Brain microvascular endothelial cell (primary cell): ENCODE measurements at regions not wholly inside any gene's neighbourhood (a gene's known extent, or its start where the extent isn't known, plus 50 kb on each side); places are given as distances from the start of the nearest gene placed in this dataset.

Experiments used
- DNase-seq: peaks from one replicate; pipeline ENCODE4 v3.0.0-alpha.2; 2020
- H3K27ac ChIP-seq: fragments of 250-450 bp; sonication (Bioruptor Pico); 2 replicates; pipeline ENCODE4 v1.5.1; 2020; ENCODE audit warnings: mild to moderate bottlenecking, moderate library complexity
- H3K27me3 ChIP-seq: fragments of 250-450 bp; sonication (Bioruptor Pico); replicated peaks from 2 replicates; pipeline ENCODE4 v1.5.1; 2020; ENCODE audit warnings: mild to moderate bottlenecking
- H3K36me3 ChIP-seq: fragments of 250-450 bp; sonication (Bioruptor Pico); replicated peaks from 2 replicates; pipeline ENCODE4 v1.5.1; 2020; ENCODE audit warnings: mild to moderate bottlenecking
- H3K4me3 ChIP-seq: 2 replicates; pipeline ENCODE4 v1.5.1; 2011; ENCODE audit warnings: low read depth, mild to moderate bottlenecking, control low read depth, low read length, moderate library complexity
- in situ Hi-C: cut with HindIII; loops from 2 replicates; pipeline ENCODE4 v1.10.0; 2017; ENCODE audit warnings: low sequenced_read_pairs, low pct_ligation_motif_present
- TF ChIP-seq, protein P1 (sequence below): IDR thresholded peaks from 2 replicates; pipeline ENCODE4 v1.5.1; 2011; ENCODE audit warnings: low read depth, mild to moderate bottlenecking, moderate library complexity, low read length, control low read depth, inconsistent platforms; ENCODE audit errors: missing control alignments

DNA sequence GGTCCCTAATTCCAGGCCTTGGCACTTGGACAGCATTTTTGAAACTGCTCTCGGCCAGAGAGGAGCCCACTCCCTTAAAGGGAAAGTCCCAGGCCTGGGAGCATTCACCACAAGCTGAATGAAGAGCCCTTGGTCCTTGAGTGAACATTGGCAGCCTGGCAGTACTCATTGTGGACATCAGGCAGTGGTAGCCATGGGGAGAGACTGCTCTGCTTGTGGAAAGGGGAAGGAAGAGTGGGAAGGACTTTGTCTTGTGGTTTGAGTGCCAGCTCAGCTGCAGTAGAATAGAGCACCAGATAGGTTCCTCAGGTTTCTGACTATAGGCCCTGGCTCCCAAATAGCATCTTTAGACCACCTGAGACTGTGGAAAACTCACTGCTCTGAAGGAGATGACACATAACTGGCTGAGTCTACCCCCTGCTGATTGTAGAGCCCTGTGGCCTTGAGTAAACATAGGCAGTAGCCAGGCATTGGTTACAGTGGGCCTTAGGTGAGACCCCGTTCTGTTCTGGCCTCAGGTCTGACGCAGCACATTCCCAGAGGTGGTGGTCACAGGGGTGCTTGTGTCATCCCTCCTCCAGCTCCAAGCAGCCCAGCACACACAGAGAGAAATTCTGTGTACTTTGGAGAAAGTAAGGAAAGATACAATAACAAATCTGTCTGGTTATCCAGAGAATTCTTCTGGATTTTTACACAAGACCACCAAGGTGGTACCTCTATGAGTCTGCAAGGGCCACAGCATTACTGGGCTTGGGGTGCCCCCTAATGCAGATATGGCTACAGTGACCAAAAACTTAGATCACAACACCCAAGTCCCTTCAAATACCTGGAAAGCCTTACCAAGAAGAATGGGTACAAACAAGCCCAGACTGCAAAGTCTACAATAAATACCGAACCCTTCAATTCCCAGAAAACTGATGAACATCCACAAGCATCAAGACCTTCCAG lies 153.8 kb downstream of the GNAI1 start:
- Histone ChIP-seq H3K27ac (peak overlapping the region; percentile 66), H3K36me3 (no peaks in the 10 kb centered on the region), H3K4me3 (no peak overlapping the region), H3K27me3 (no peaks in the 10 kb centered on the region)
- in situ Hi-C loops: no loop called here
- TF ChIP-seq, protein P1, sequence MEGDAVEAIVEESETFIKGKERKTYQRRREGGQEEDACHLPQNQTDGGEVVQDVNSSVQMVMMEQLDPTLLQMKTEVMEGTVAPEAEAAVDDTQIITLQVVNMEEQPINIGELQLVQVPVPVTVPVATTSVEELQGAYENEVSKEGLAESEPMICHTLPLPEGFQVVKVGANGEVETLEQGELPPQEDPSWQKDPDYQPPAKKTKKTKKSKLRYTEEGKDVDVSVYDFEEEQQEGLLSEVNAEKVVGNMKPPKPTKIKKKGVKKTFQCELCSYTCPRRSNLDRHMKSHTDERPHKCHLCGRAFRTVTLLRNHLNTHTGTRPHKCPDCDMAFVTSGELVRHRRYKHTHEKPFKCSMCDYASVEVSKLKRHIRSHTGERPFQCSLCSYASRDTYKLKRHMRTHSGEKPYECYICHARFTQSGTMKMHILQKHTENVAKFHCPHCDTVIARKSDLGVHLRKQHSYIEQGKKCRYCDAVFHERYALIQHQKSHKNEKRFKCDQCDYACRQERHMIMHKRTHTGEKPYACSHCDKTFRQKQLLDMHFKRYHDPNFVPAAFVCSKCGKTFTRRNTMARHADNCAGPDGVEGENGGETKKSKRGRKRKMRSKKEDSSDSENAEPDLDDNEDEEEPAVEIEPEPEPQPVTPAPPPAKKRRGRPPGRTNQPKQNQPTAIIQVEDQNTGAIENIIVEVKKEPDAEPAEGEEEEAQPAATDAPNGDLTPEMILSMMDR: peak; percentile 36
- DNase-seq: peak; percentile 98

DNA sequence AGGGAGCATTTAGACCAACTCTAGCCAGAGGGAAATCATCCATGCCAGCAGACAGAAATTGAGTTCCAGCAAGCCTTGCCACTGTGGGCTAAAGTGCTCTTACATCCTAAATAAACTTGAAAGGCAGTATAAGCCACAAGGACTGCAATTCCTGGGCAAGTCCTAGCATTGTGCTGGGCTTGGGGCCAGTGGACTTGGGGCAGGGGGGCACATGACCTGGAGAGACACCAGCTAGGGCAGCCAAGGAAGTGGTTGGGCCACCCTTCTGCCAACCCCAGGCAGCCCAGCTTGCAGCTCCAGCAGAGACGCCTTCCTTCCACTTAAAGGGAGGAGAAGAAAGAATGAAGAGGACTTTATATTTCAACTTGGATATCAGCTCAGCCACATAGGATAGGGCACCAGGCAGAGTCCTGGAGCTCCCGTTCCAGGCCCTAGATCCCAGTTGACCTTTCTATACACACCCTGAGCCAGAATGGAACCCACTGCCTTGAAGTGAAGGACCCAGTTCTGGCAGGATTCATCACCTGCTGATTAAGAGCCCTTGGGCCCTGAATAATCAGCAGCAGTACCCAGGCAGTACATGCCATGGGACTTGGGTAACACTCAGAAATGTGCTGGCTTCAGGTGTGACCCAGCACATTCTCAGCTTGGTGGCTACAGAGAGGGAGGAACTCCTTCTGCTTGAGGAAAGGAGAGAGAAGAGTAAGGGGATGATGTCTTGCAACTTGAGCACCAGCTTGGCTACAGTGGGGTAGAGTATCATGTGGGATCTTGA lies 153.0 kb downstream of the GNAI1 start:
- DNase-seq: no peak
- TF ChIP-seq, protein P1: no peak
- H3K27me3 ChIP-seq: no peaks in the 10 kb centered on the region
- H3K4me3 ChIP-seq: no peak overlapping the region
- H3K36me3 ChIP-seq: no peaks in the 10 kb centered on the region
- in situ Hi-C loops: no loop called here
- peak overlapping the region; percentile 53 for H3K27ac ChIP-seq

DNA sequence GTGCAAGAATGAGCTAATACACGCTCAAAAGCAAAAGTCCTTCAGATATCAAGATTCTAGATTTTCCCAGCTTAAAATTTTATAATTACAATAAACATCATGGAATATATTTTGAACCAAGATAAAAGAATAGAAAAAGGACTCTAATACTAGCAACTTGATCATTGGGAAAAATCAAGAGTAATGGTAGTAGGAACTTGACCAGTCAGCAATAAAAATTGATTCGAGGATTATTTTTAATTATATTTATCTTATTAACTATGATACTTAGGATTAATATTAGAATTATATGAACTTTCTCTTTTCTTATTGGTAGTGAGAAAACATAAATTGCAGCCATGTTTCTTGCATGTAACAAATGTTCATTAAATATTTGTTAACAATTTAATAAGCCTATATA lies 152.0 kb downstream of the GNAI1 start:
- in situ Hi-C loops: no loop called here
- no peaks in the 10 kb centered on the region for H3K36me3 ChIP-seq
- H3K27me3 ChIP-seq: no peaks in the 10 kb centered on the region
- H3K4me3 ChIP-seq: no peak overlapping the region
- DNase-seq: no peak
- H3K27ac ChIP-seq: no peak overlapping the region
- TF ChIP-seq, protein P1: no peak

DNA sequence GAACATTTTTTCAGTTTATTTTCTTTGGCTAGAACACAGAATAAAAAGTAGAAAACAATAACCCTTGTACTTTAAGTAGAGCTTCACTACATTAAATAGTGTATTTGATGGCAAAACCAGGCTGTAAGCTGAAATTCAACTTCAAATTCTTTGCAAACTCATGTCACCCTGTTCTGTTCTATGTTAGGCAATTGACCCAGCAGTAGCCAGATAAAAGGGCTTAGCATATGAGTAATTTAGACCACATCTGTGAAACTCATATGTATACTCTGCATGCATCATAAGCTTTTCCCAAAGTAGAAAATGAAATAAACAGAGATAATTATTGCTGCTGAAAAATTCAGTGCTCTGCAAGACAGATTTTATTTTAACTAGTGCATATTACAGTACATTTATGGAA lies 150.2 kb downstream of the GNAI1 start:
- no peaks in the 10 kb centered on the region for H3K27me3 ChIP-seq
- no peak overlapping the region for H3K27ac ChIP-seq
- H3K36me3 ChIP-seq: no peaks in the 10 kb centered on the region
- peak; percentile 75 for DNase-seq
- H3K4me3 ChIP-seq: no peak overlapping the region
- in situ Hi-C loops: no loop called here
- TF ChIP-seq, protein P1: no peak

DNA sequence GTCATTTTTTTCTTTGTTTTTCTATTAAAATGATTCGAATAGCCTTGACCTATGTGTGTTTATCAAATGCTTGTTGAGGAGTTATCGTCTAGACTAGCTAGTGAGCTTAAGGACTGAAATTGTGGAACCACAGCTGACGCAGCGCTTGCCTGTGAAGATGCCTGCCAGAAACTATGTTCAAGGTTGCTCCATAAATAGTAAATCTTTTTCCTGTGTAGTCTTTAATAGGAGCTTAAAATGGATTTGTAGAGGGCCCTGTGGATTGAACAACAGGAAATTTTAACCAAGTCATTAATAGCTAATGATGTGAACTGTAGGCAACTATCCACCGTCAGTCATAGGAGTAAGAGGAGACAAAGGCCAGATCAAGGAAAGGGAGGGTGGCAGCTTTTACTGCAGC lies 145.1 kb downstream of the GNAI1 start:
- TF ChIP-seq, protein P1: no peak
- Histone ChIP-seq H3K27me3 (no peaks in the 10 kb centered on the region), H3K4me3 (no peak overlapping the region), H3K36me3 (no peaks in the 10 kb centered on the region), H3K27ac (no peak overlapping the region)
- in situ Hi-C loops: no loop called here
- DNase-seq: peak; percentile 9
